Coronary artery (tissue), 2 donors: ENCODE measurements at regions not wholly inside any gene's neighbourhood (a gene's known extent, or its start where the extent isn't known, plus 50 kb on each side); places are given as distances from the start of the nearest gene placed in this dataset.
"Not testable (repeated sequence)": the region's sequence is repeated elsewhere in the genome, so short reads cannot be mapped to it uniquely, and the experiment has no call there.

Experiments used
- DNase-seq: peaks from one replicate; pipeline ENCODE4 v3.0.0-alpha.2; 2017; ENCODE audit warnings: low spot score
- H3K27ac ChIP-seq, 2 donors: fragments of 200-600 bp; sonication (generic); one replicate each; pipeline ENCODE4 v1.5.1; 2016 to 2019
- H3K4me3 ChIP-seq: fragments of 200-600 bp; sonication (generic); 2 replicates; pipeline ENCODE4 v1.5.1; 2016; ENCODE audit warnings: mild to moderate bottlenecking, moderate library complexity
- CTCF ChIP-seq: fragments of 200-600 bp; sonication (generic); IDR thresholded peaks from one replicate; pipeline ENCODE4 v1.5.1; 2019; ENCODE audit warnings: antibody characterized with exemption

- DNase-seq: no peak
- no peak for TF ChIP-seq CTCF
- Histone ChIP-seq H3K4me3 (no peak overlapping the region), H3K27ac (no peak overlapping the region)
Measured at GRCh38 chr1:90351019-90351418, 356.1 kb downstream of the ZNF326 start.

GRCh38 chr1:90349510-90349909, 354.6 kb downstream of the ZNF326 start:
- no peak for DNase-seq
- no peak for TF ChIP-seq CTCF
- no peak overlapping the region for H3K27ac ChIP-seq
- H3K4me3 ChIP-seq: no peak overlapping the region

- no peak overlapping the region for H3K4me3 ChIP-seq
- H3K27ac ChIP-seq: no peak overlapping the region
- no peak for TF ChIP-seq CTCF
- DNase-seq: no peak
Measured at GRCh38 chr1:90348934-90349333, 354.0 kb downstream of the ZNF326 start.

- not testable (repeated sequence) for DNase-seq, H3K4me3 ChIP-seq, H3K27ac ChIP-seq
Measured at GRCh38 chr1:90348459-90348858, 353.5 kb downstream of the ZNF326 start.

- no peak for TF ChIP-seq CTCF
- DNase-seq: no peak
- no peak overlapping the region for H3K27ac ChIP-seq
- H3K4me3 ChIP-seq: no peak overlapping the region
Measured at GRCh38 chr1:90347366-90347765, 352.5 kb downstream of the ZNF326 start.

GRCh38 chr1:90346757-90347156, 351.8 kb downstream of the ZNF326 start:
- no peak for DNase-seq
- no peak overlapping the region for H3K4me3 ChIP-seq
- TF ChIP-seq CTCF: no peak

GRCh38 chr1:90346349-90346748, 351.4 kb downstream of the ZNF326 start:
- no peak overlapping the region for H3K4me3 ChIP-seq
- DNase-seq: no peak
- TF ChIP-seq CTCF: no peak
- no peak overlapping the region for H3K27ac ChIP-seq

More at GRCh38 chr1:90346757-90347156, 351.8 kb downstream of the ZNF326 start:
- H3K27ac ChIP-seq: no peak overlapping the region
